DOHH2 (cell line): ENCODE measurements at regions not wholly inside any gene's neighbourhood (a gene's known extent, or its start where the extent isn't known, plus 50 kb on each side); places are given as distances from the start of the nearest gene placed in this dataset.

Experiments used
- H3F3A ChIP-seq: fragments of 200-600 bp; sonication (generic), shearing (Covaris generic); 2 replicates; pipeline ENCODE4 v1.6.0; 2016; ENCODE audit warnings: antibody characterized with exemption, mild to moderate bottlenecking; ENCODE audit not compliant: control insufficient read depth, insufficient read depth
- H3K27ac ChIP-seq: fragments of 200-600 bp; sonication (generic); 2 replicates; pipeline ENCODE4 v1.5.1; 2014; ENCODE audit warnings: low read depth, mild to moderate bottlenecking, low read length, moderate library complexity
- H3K27me3 ChIP-seq: fragments of 200-600 bp; sonication (generic); 2 replicates; pipeline ENCODE4 v1.6.1; 2014; ENCODE audit warnings: mild to moderate bottlenecking, low read length, mixed read lengths; ENCODE audit not compliant: control insufficient read depth
- H3K36me3 ChIP-seq: fragments of 200-600 bp; sonication (generic); 2 replicates; pipeline ENCODE4 v1.6.1; 2014; ENCODE audit warnings: mild to moderate bottlenecking, low read length, moderate library complexity, mixed read lengths; ENCODE audit not compliant: control insufficient read depth
- H3K4me1 ChIP-seq: fragments of 200-600 bp; sonication (generic); 2 replicates; pipeline ENCODE4 v1.6.1; 2014; ENCODE audit warnings: mild to moderate bottlenecking, low read length, mixed read lengths; ENCODE audit not compliant: control insufficient read depth
- H3K4me2 ChIP-seq: fragments of 200-600 bp; sonication (generic); 2 replicates; pipeline ENCODE4 v1.6.0; 2014; ENCODE audit warnings: mild to moderate bottlenecking, low read length, moderate library complexity
- H3K4me3 ChIP-seq: fragments of 200-600 bp; sonication (generic); 2 replicates; pipeline ENCODE4 v1.5.1; 2014; ENCODE audit warnings: mild to moderate bottlenecking, low read length, mixed read lengths
- H3K79me2 ChIP-seq: fragments of 200-600 bp; sonication (generic); 2 replicates; pipeline ENCODE4 v1.6.1; 2014; ENCODE audit warnings: mild to moderate bottlenecking, low read length, mixed read lengths; ENCODE audit not compliant: control insufficient read depth
- H3K9me2 ChIP-seq: fragments of 200-600 bp; sonication (generic); replicated peaks from 2 replicates; pipeline ENCODE4 v1.6.1; 2014; ENCODE audit warnings: mild to moderate bottlenecking, low read length, mixed read lengths; ENCODE audit not compliant: control insufficient read depth
- H3K9me3 ChIP-seq: fragments of 200-600 bp; sonication (generic); 2 replicates; pipeline ENCODE4 v1.6.1; 2014; ENCODE audit warnings: antibody characterized with exemption, low read length, mixed read lengths; ENCODE audit not compliant: control insufficient read depth, insufficient read depth
- H4K20me1 ChIP-seq: fragments of 200-600 bp; sonication (generic); 2 replicates; pipeline ENCODE4 v1.6.0; 2014; ENCODE audit warnings: low read depth, mild to moderate bottlenecking, antibody characterized with exemption, low read length, moderate library complexity; ENCODE audit not compliant: control insufficient read depth, insufficient read depth
- CTCF ChIP-seq: fragments of 200-600 bp; sonication (generic); IDR thresholded peaks from one replicate; pipeline ENCODE4 v1.5.1; 2014; ENCODE audit warnings: antibody characterized with exemption, mild to moderate bottlenecking, low read depth, low read length; ENCODE audit not compliant: poor library complexity, severe bottlenecking
- EZH2phosphoT487 ChIP-seq: fragments of 200-600 bp; sonication (generic); IDR thresholded peaks from 2 replicates; pipeline ENCODE4 v1.6.1; 2017; ENCODE audit warnings: borderline replicate concordance, mild to moderate bottlenecking, antibody characterized with exemption, low read length, moderate library complexity, mixed read lengths

GRCh38 chrX:25618248-25618647 is 519.9 kb upstream of the MAGEB18 start:
- H3K4me3 ChIP-seq, result no peak overlapping the region
- H3K27me3 ChIP-seq, result no peaks in the 10 kb centered on the region
- no peak overlapping the region for H3K27ac ChIP-seq
- no peak for TF ChIP-seq CTCF
- no peak for TF ChIP-seq EZH2phosphoT487
- no peak overlapping the region for H3K4me2 ChIP-seq
- H3K79me2 ChIP-seq, result no peaks in the 10 kb centered on the region
- H3K9me3 ChIP-seq, result no peaks in the 10 kb centered on the region
- no peaks in the 10 kb centered on the region for H4K20me1 ChIP-seq
- H3K9me2 ChIP-seq, result no peaks in the 10 kb centered on the region
- no peaks in the 10 kb centered on the region for H3K36me3 ChIP-seq
- H3K4me1 ChIP-seq, result no peaks in the 10 kb centered on the region
- H3F3A ChIP-seq, result no peaks in the 10 kb centered on the region

GRCh38 chrX:25640276-25640675 is 497.9 kb upstream of the MAGEB18 start:
- Histone ChIP-seq H3K9me2 (no peaks in the 10 kb centered on the region), H3K9me3 (no peaks in the 10 kb centered on the region), H4K20me1 (no peaks in the 10 kb centered on the region), H3K36me3 (no peaks in the 10 kb centered on the region), H3K4me1 (no peaks in the 10 kb centered on the region), H3K4me3 (no peak overlapping the region), H3K27me3 (no peaks in the 10 kb centered on the region), H3K79me2 (no peaks in the 10 kb centered on the region), H3K27ac (no peak overlapping the region), H3K4me2 (no peak overlapping the region), H3F3A (no peaks in the 10 kb centered on the region)
- no peak for TF ChIP-seq EZH2phosphoT487
- no peak for TF ChIP-seq CTCF

- Histone ChIP-seq H4K20me1 (no peaks in the 10 kb centered on the region), H3K4me2 (no peak overlapping the region), H3K27ac (no peak overlapping the region), H3K36me3 (no peaks in the 10 kb centered on the region), H3K9me3 (no peaks in the 10 kb centered on the region), H3K4me3 (no peak overlapping the region), H3K9me2 (no peaks in the 10 kb centered on the region), H3F3A (no peaks in the 10 kb centered on the region), H3K4me1 (no peaks in the 10 kb centered on the region), H3K79me2 (no peaks in the 10 kb centered on the region), H3K27me3 (no peaks in the 10 kb centered on the region)
- no peak for TF ChIP-seq CTCF
- TF ChIP-seq EZH2phosphoT487, result no peak
Observed at GRCh38 chrX:25646156-25646555, 492.0 kb upstream of the MAGEB18 start.

GRCh38 chrX:25648790-25649189 is 489.4 kb upstream of the MAGEB18 start:
- H3K27ac ChIP-seq, result no peak overlapping the region
- H3K4me3 ChIP-seq, result no peak overlapping the region
- no peaks in the 10 kb centered on the region for H3K79me2 ChIP-seq
- no peaks in the 10 kb centered on the region for H4K20me1 ChIP-seq
- H3F3A ChIP-seq, result no peaks in the 10 kb centered on the region
- no peak overlapping the region for H3K4me2 ChIP-seq
- H3K36me3 ChIP-seq, result no peaks in the 10 kb centered on the region
- H3K27me3 ChIP-seq, result no peaks in the 10 kb centered on the region
- H3K4me1 ChIP-seq, result no peaks in the 10 kb centered on the region
- no peak for TF ChIP-seq CTCF
- TF ChIP-seq EZH2phosphoT487, result no peak
- H3K9me2 ChIP-seq, result no peaks in the 10 kb centered on the region
- H3K9me3 ChIP-seq, result no peaks in the 10 kb centered on the region
